ENCODE measurements at regions not wholly inside any gene's neighbourhood (a gene's known extent, or its start where the extent isn't known, plus 50 kb on each side); places are given as distances from the start of the nearest gene placed in this dataset.

GRCh38 chr4:45409536-45409935 is 683.2 kb upstream of the GNPDA2 start:
- H3K27me3 ChIP-seq (ENCODE audit: insufficient read depth, poor library complexity, severe bottlenecking) = no peaks in the 10 kb centered on the region
- no peak for TF ChIP-seq GABPA (IDR thresholded peaks at IDR 0.05; ENCODE audit: low read depth)
- TF ChIP-seq REST (IDR thresholded peaks at IDR 0.05; ENCODE audit: insufficient replicate concordance, low read depth) = no peak
- TF ChIP-seq CTCF (IDR thresholded peaks at IDR 0.05; ENCODE audit: insufficient read depth, low read length) = no peak
- TF ChIP-seq POLR2AphosphoS5 (IDR thresholded peaks at IDR 0.05; ENCODE audit: low read depth) = no peak
- no peak for TF ChIP-seq SPI1 (IDR thresholded peaks at IDR 0.05; ENCODE audit: borderline replicate concordance, low read depth)
- DNase-seq (ENCODE audit: low read depth in 1 of 2, low spot score in 1 of 2) = no peak
- no peak overlapping the region for H3K27ac ChIP-seq (replicated peaks)
- H3K4me3 ChIP-seq (replicated peaks; ENCODE audit: insufficient read depth, low read length) = no peak overlapping the region

GRCh38 chr4:45408996-45409395 is 682.6 kb upstream of the GNPDA2 start:
- no peak for TF ChIP-seq SPI1 (IDR thresholded peaks at IDR 0.05; ENCODE audit: borderline replicate concordance, low read depth)
- TF ChIP-seq REST (IDR thresholded peaks at IDR 0.05; ENCODE audit: insufficient replicate concordance, low read depth) = no peak
- TF ChIP-seq CTCF (IDR thresholded peaks at IDR 0.05; ENCODE audit: insufficient read depth, low read length) = no peak
- no peak for TF ChIP-seq GABPA (IDR thresholded peaks at IDR 0.05; ENCODE audit: low read depth)
- no peak for TF ChIP-seq POLR2AphosphoS5 (IDR thresholded peaks at IDR 0.05; ENCODE audit: low read depth)
- H3K4me3 ChIP-seq (replicated peaks; ENCODE audit: insufficient read depth, low read length) = no peak overlapping the region
- no peak for DNase-seq (ENCODE audit: low read depth in 1 of 2, low spot score in 1 of 2)
- no peak overlapping the region for H3K27ac ChIP-seq (replicated peaks)
- no peaks in the 10 kb centered on the region for H3K27me3 ChIP-seq (ENCODE audit: insufficient read depth, poor library complexity, severe bottlenecking)

- TF ChIP-seq GABPA (IDR thresholded peaks at IDR 0.05; ENCODE audit: low read depth) = no peak
- no peak for TF ChIP-seq SPI1 (IDR thresholded peaks at IDR 0.05; ENCODE audit: borderline replicate concordance, low read depth)
- no peak for TF ChIP-seq REST (IDR thresholded peaks at IDR 0.05; ENCODE audit: insufficient replicate concordance, low read depth)
- TF ChIP-seq POLR2AphosphoS5 (IDR thresholded peaks at IDR 0.05; ENCODE audit: low read depth) = no peak
- no peak for TF ChIP-seq CTCF (IDR thresholded peaks at IDR 0.05; ENCODE audit: insufficient read depth, low read length)
- Histone ChIP-seq H3K4me3 (replicated peaks; ENCODE audit: insufficient read depth, low read length) (no peak overlapping the region), H3K27me3 (ENCODE audit: insufficient read depth, poor library complexity, severe bottlenecking) (no peaks in the 10 kb centered on the region), H3K27ac (replicated peaks) (no peak overlapping the region)
- no peak for DNase-seq (ENCODE audit: low read depth in 1 of 2, low spot score in 1 of 2)
Measured at GRCh38 chr4:45399116-45399515, 672.8 kb upstream of the GNPDA2 start.
